HCT116 (cell line): ENCODE measurements at regions not wholly inside any gene's neighbourhood (a gene's known extent, or its start where the extent isn't known, plus 50 kb on each side); places are given as distances from the start of the nearest gene placed in this dataset.

Experiments used
- ATAC-seq: fragments of 200-7000 bp; cut with Tn5 transposase; 2 replicates; pipeline ENCODE4 v1.9.1; 2020; ENCODE audit warnings: mild to moderate bottlenecking, moderate library complexity
- BruUV-seq: library from RNA; stranded (reverse); fragments of 400-500 nt; replicated peaks from 2 replicates; lab custom pipeline; 2021; lab: Mats Ljungman, UMichigan
- CTCF ChIA-PET: fragments of 300-600 bp; sonication (Branson Sonifier 250); formaldehyde crosslinking; loops from one replicate; lab custom pipeline; 2021; ENCODE audit warnings: antibody characterized with exemption; lab: Charles Lee
- POLR2A ChIA-PET: fragments of 300-600, 350-600 bp; sonication (Branson Sonifier 250); formaldehyde crosslinking; loops from one replicate; lab custom pipeline; 2021; ENCODE audit warnings: antibody characterized with exemption; lab: Charles Lee
- RAD21 ChIA-PET, 2 experiments: fragments of 300-600 bp; sonication (Branson Sonifier 250); formaldehyde crosslinking; loops; one replicate each; lab custom pipeline; 2023; ENCODE audit warnings: low total read pairs in 2 of 2; ENCODE audit not compliant: uncharacterized antibody in 2 of 2, unreplicated experiment in 2 of 2, low non-redundant PET in 1 of 2; lab: Charles Lee
- DNase-seq: peaks from one replicate; pipeline ENCODE4 v3.0.0-alpha.2; 2010; ENCODE audit warnings: low read depth, low spot score
- H2AFZ ChIP-seq: fragments of 200-600 bp; shearing (Covaris generic), sonication (generic); 2 replicates; pipeline ENCODE4 v1.6.1; 2017; ENCODE audit warnings: low read depth, mixed run types, mixed read lengths, antibody characterized with exemption, low read length; ENCODE audit not compliant: poor library complexity, severe bottlenecking
- H3K27ac ChIP-seq: 2 replicates; pipeline ENCODE4 v1.5.1; 2012; ENCODE audit warnings: low read depth, low read length
- H3K27me3 ChIP-seq: fragments of 200-600 bp; sonication (generic); 2 replicates; pipeline ENCODE4 v1.6.1; 2016; ENCODE audit warnings: mixed run types, low read length, mixed read lengths; ENCODE audit not compliant: insufficient read depth
- H3K36me3 ChIP-seq, 2 experiments: fragments of 200-500 bp in 1 of 2; fragments of 200-600 bp in 1 of 2; sonication (Bioruptor generic) in 1 of 2; sonication (generic) in 1 of 2; 2 replicates each; pipeline versions ENCODE4 v1.5.1 to v1.6.1; 2014 to 2016; ENCODE audit warnings: low read length in 2 of 2, inconsistent platforms in 1 of 2, mixed read lengths in 1 of 2, mixed run types in 1 of 2; ENCODE audit not compliant: insufficient read depth in 2 of 2, control insufficient read depth in 1 of 2
- H3K4me1 ChIP-seq, 2 experiments: fragments of 200-600 bp in 1 of 2; sonication (generic) in 1 of 2; 2 replicates each; pipeline versions ENCODE4 v1.5.1 to v1.6.1; 2012 to 2017; ENCODE audit warnings: low read length in 2 of 2, inconsistent platforms in 1 of 2, mild to moderate bottlenecking in 1 of 2, mixed read lengths in 1 of 2, mixed run types in 1 of 2, moderate library complexity in 1 of 2; ENCODE audit not compliant: insufficient read depth in 2 of 2, control insufficient read depth in 1 of 2
- H3K4me2 ChIP-seq: fragments of 200-600 bp; sonication (generic); 2 replicates; pipeline ENCODE4 v1.6.1; 2017; ENCODE audit warnings: mixed run types, low read length, mixed read lengths
- H3K4me3 ChIP-seq, 2 experiments: fragments of 200-600 bp in 1 of 2; sonication (generic) in 1 of 2; replicated peaks in 1 of 2; 2 replicates each; pipeline ENCODE4 v1.5.1; 2011 to 2016; ENCODE audit warnings: low read length in 2 of 2, control low read depth in 1 of 2, low read depth in 1 of 2, mild to moderate bottlenecking in 1 of 2, mixed read lengths in 1 of 2, mixed run types in 1 of 2
- H3K79me2 ChIP-seq: fragments of 200-600 bp; sonication (generic); 2 replicates; pipeline ENCODE4 v1.6.1; 2017; ENCODE audit warnings: mild to moderate bottlenecking, mixed run types, low read length, moderate library complexity, mixed read lengths; ENCODE audit not compliant: insufficient read depth
- H3K9ac ChIP-seq: fragments of 200-600 bp; sonication (generic); 2 replicates; pipeline ENCODE4 v1.6.1; 2016; ENCODE audit warnings: low read length, mixed read lengths
- H3K9me2 ChIP-seq: fragments of 200-600 bp; sonication (generic), shearing (Covaris generic); 2 replicates; pipeline ENCODE4 v1.6.1; 2017; ENCODE audit warnings: mixed run types, mild to moderate bottlenecking, moderate library complexity; ENCODE audit not compliant: insufficient read depth
- H3K9me3 ChIP-seq, 2 experiments: fragments of 200-500 bp in 1 of 2; fragments of 200-600 bp in 1 of 2; sonication (Bioruptor generic) in 1 of 2; sonication (generic) in 1 of 2; 2 replicates each; pipeline ENCODE4 v1.6.1; 2014 to 2017; ENCODE audit warnings: low read length in 2 of 2, mixed read lengths in 2 of 2, inconsistent platforms in 1 of 2, low read depth in 1 of 2, mild to moderate bottlenecking in 1 of 2, mixed run types in 1 of 2, moderate library complexity in 1 of 2; ENCODE audit not compliant: control insufficient read depth in 1 of 2, insufficient read depth in 1 of 2
- H4K20me1 ChIP-seq: fragments of 200-600 bp; sonication (generic), shearing (Covaris generic); 2 replicates; pipeline ENCODE4 v1.6.1; 2017; ENCODE audit warnings: mixed run types, mild to moderate bottlenecking, moderate library complexity; ENCODE audit not compliant: insufficient read depth
- ATF3 ChIP-seq: IDR thresholded peaks from 2 replicates; pipeline ENCODE4 v1.6.1; 2012
- CEBPB ChIP-seq: IDR thresholded peaks from 2 replicates; pipeline ENCODE4 v1.6.1; 2012; ENCODE audit warnings: low read depth
- CTCF ChIP-seq, 3 experiments: fragments of 200-600 bp in 1 of 3; sonication (generic) in 1 of 3; IDR thresholded peaks in 2 of 3; conservative IDR thresholded peaks in 1 of 3; 2 replicates each; pipeline ENCODE4 v1.5.1; 2012 to 2017; ENCODE audit warnings: low read depth in 2 of 3, low read length in 2 of 3, antibody characterized with exemption in 1 of 3, borderline replicate concordance in 1 of 3, control low read depth in 1 of 3, mild to moderate bottlenecking in 1 of 3, mixed read lengths in 1 of 3, mixed run types in 1 of 3, moderate library complexity in 1 of 3; ENCODE audit not compliant: insufficient read depth in 1 of 3
- JUND ChIP-seq: IDR thresholded peaks from 2 replicates; pipeline ENCODE4 v1.6.1; 2012
- MAX ChIP-seq: IDR thresholded peaks from 2 replicates; pipeline ENCODE4 v1.6.1; 2012
- POLR2AphosphoS5 ChIP-seq: IDR thresholded peaks from 2 replicates; pipeline ENCODE4 v1.6.1; 2011; ENCODE audit warnings: mild to moderate bottlenecking, low read depth, low read length, moderate library complexity
- RAD21 ChIP-seq: IDR thresholded peaks from 2 replicates; pipeline ENCODE4 v1.6.1; 2012; ENCODE audit warnings: low read depth, mild to moderate bottlenecking
- REST ChIP-seq: IDR thresholded peaks from 2 replicates; pipeline ENCODE4 v1.6.1; 2012; ENCODE audit warnings: low read depth
- SIN3A ChIP-seq: IDR thresholded peaks from 2 replicates; pipeline ENCODE4 v1.6.1; 2012; ENCODE audit warnings: low read depth
- intact Hi-C: fragments of 100-400 bp; cut with micrococcal nuclease; formaldehyde crosslinking; loops from 2 replicates; pipeline ENCODE4 v1.10.0; 2022

- no peak overlapping the region for H3K9ac ChIP-seq
- DNase-seq = no peak
- RAD21 ChIA-PET = no interaction called here
- peaks cover 0 to 3% of the 10 kb centered on the region in 2 experiments; a peak in 2 of 4 replicates for H3K9me3 ChIP-seq
- H3K4me1 ChIP-seq = no peaks in the 10 kb centered on the region
- no peak overlapping the region for H3K4me3 ChIP-seq
- POLR2A ChIA-PET = no interaction called here
- H3K9me2 ChIP-seq = no peaks in the 10 kb centered on the region
- H3K27me3 ChIP-seq = no peaks in the 10 kb centered on the region
- H2AFZ ChIP-seq = no peak overlapping the region
- no peaks in the 10 kb centered on the region for H3K36me3 ChIP-seq
- BruUV-seq = no TSS peak
- intact Hi-C loops = no loop called here
- no peaks in the 10 kb centered on the region for H3K79me2 ChIP-seq
- H3K27ac ChIP-seq = no peak overlapping the region
- CTCF ChIA-PET = no interaction called here
- no peak for ATAC-seq
- no peak overlapping the region for H3K4me2 ChIP-seq
- no peaks in the 10 kb centered on the region for H4K20me1 ChIP-seq
- TF ChIP-seq REST = no peak
- no peak for TF ChIP-seq SIN3A
- no peak for TF ChIP-seq JUND
- TF ChIP-seq CEBPB = no peak
- no peak for TF ChIP-seq MAX
- TF ChIP-seq RAD21 = no peak
- no peak for TF ChIP-seq CTCF (IDR thresholded peaks at IDR 0.05 in 2 of 3, conservative IDR thresholded peaks at IDR 0.05 in 1 of 3; ENCODE audit: borderline replicate concordance in 1 of 3, insufficient read depth in 1 of 3, low read depth in 2 of 3, low read length in 2 of 3)
- TF ChIP-seq POLR2AphosphoS5 = no peak
- no peak for TF ChIP-seq ATF3
- TF ChIP-seq, all 23 proteins: peak for 0
Measured at GRCh38 chr13:78247362-78247761, 328.7 kb upstream of the EDNRB start.
